ENCODE measurements at regions not wholly inside any gene's neighbourhood (a gene's known extent, or its start where the extent isn't known, plus 50 kb on each side); places are given as distances from the start of the nearest gene placed in this dataset.

DNA sequence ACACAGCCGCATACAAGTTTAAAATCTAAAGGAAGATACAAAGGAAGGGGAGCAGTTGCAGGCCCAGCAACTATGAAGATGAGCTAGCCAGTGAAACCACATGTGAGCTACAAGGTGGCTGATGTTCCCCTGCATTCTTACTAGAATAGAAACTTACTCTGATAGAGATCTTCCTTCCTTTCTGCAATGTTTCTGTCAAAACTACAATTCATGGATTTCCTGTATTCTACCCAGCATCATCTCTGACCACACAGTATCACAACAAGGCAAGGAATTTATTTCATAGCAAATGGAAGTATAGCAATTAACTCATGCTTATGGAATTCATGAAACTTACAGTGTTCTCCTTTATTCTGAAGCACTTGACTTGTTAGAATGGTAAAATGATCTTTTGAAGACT is 68.7 kb upstream of the AASS start:
- TF ChIP-seq, protein P1, sequence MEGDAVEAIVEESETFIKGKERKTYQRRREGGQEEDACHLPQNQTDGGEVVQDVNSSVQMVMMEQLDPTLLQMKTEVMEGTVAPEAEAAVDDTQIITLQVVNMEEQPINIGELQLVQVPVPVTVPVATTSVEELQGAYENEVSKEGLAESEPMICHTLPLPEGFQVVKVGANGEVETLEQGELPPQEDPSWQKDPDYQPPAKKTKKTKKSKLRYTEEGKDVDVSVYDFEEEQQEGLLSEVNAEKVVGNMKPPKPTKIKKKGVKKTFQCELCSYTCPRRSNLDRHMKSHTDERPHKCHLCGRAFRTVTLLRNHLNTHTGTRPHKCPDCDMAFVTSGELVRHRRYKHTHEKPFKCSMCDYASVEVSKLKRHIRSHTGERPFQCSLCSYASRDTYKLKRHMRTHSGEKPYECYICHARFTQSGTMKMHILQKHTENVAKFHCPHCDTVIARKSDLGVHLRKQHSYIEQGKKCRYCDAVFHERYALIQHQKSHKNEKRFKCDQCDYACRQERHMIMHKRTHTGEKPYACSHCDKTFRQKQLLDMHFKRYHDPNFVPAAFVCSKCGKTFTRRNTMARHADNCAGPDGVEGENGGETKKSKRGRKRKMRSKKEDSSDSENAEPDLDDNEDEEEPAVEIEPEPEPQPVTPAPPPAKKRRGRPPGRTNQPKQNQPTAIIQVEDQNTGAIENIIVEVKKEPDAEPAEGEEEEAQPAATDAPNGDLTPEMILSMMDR (IDR thresholded peaks at IDR 0.05): no peak
- TF ChIP-seq EP300 (IDR thresholded peaks at IDR 0.05): no peak
- TF ChIP-seq POLR2A (IDR thresholded peaks at IDR 0.05): no peak
